Fibroblast of the conjunctiva (primary cell): ENCODE measurements at regions not wholly inside any gene's neighbourhood (a gene's known extent, or its start where the extent isn't known, plus 50 kb on each side); places are given as distances from the start of the nearest gene placed in this dataset.

ENCODE experiments used
- DNase-seq: peaks from one replicate; pipeline ENCODE4 v3.0.0-alpha.2; 2010; ENCODE audit warnings: low read depth

DNA sequence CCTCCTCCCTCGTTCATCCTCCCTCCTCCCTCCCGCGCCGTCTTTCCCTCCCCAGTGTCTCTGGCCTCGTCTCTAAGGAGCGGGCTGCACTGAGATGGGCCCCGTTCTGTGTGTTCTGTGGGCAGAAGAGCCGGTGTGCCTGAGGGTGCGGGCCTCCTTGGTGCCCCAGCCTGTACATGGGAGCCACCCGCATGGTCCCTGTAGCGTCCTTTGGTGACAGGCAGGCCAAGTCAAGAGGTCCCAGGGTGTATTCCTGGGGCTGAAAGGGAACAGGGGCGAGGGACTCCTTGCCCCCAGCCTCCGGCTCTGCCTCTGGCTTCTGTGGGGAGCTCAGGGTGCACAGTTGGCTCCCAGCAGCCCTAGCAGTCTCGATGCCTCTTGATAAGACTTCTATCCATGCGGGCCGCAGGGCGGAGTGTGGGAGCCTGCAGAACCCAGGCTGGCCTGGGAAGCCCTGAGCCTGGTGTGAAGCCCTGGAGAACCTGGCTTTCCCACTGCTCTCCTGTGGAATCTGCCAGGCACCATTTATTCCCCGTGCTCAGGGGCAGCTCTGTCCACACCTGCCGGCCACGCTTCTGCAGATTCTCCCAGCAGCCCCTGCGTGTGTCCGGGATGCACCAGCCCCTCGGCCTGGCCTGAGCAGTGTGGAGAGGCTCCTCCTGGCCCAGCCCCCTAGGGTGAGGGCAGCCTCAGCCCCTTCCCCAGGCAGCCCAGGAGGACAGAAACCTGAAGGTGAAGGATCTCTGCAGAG lies 181.3 kb downstream of the KIF26A start:
- no peak for DNase-seq

GRCh38 chr14:104320611-104321086 lies 182.3 kb downstream of the KIF26A start:
- DNase-seq, result no peak

DNA sequence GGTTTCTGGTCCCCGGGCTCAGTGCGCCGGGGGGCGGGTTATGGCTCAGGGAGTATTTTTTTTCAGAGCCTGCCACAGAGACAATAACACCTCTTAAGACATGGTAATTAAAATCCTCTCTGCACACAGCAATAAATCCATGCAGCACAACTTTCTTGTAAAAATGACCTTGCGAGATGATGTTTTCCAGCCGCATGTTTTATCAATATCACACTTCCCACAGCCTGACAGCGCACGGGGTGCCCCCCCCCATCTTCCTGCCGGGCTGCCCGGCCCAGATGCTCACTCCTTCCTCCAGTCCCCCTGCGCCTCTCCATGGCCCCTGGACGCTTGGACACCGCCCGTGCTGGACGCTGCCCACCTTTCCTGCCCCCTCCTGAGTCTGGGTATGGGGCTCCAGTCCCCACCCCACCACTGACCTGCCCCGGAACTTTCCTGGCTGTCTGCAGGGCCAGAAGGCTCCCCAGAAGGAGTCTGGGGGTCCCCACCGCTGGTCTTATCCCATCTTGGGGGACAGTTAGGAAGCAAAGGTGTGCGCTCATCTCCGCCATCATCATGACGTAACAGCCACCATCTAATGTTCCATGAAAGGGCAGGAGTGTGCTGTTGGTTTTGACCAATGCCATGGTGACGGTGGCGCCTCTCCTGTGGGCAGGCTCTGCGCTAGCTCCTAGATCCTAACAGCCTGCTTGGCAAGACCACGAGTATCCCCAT lies 182.9 kb downstream of the KIF26A start:
- DNase-seq, result no peak

GRCh38 chr14:104321802-104322130 lies 183.4 kb downstream of the KIF26A start:
- no peak for DNase-seq

- DNase-seq, result no peak
Observed at GRCh38 chr14:104322531-104323366, 184.4 kb downstream of the KIF26A start.

GRCh38 chr14:104323551-104324175 lies 185.3 kb downstream of the KIF26A start:
- no peak for DNase-seq

DNA sequence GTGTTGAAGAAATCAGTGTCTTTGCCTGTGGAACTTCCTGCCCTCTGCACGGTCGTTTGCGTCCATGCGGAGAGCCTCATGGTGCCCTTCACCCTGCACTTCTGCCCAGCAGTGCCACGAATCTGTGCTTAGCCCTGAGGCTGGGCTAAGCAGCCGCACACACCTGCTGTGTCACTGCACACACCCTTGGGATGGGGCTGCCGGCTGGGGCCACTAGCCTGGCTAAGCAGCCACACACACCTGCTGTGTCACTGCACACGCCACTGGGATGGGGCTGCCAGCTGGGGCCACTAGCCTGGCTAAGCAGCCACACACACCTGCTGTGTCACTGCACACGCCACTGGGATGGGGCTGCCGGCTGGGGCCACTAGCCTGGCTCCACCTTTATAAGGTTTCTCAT lies 188.5 kb downstream of the KIF26A start:
- no peak for DNase-seq

GRCh38 chr14:104328607-104329006 lies 190.2 kb downstream of the KIF26A start:
- no peak for DNase-seq

GRCh38 chr14:104329793-104330192 lies 191.4 kb downstream of the KIF26A start:
- no peak for DNase-seq

DNA sequence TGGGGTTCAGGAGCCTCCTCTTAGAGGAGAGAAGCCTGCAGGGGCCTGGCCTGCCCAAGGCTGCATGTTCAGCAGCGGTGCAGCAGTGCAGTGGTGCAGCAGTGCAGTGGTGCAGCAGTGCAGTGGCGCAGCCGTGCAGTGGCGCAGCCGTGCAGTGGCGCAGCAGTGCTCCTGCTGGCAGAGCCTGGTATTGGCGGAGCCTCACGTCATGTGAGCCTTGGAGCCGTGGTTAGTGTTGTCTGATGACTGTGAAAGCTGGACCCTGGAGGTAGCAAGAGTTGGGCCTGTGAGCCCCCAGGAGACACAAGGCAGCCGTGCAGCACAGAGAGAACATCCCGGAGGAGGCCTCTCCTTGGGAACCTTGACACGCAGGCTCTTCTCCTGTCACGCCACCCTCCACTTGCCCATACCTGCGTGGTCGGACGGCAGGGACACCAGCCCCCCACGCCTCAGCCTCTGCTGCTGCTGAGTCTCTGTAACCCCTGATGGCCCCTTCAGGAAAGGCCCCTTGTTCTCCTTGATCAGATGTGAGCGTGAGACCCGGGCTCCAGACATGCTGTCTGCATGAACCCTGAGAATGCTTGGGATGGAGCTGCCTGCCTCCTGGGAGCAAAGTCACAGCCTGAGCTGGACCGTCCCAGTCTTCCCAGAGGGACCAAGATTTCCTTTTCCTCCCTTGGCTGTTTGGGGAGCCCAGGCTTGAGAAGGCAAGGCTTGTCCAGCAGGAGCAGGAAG lies 193.7 kb downstream of the KIF26A start:
- no peak for DNase-seq

DNA sequence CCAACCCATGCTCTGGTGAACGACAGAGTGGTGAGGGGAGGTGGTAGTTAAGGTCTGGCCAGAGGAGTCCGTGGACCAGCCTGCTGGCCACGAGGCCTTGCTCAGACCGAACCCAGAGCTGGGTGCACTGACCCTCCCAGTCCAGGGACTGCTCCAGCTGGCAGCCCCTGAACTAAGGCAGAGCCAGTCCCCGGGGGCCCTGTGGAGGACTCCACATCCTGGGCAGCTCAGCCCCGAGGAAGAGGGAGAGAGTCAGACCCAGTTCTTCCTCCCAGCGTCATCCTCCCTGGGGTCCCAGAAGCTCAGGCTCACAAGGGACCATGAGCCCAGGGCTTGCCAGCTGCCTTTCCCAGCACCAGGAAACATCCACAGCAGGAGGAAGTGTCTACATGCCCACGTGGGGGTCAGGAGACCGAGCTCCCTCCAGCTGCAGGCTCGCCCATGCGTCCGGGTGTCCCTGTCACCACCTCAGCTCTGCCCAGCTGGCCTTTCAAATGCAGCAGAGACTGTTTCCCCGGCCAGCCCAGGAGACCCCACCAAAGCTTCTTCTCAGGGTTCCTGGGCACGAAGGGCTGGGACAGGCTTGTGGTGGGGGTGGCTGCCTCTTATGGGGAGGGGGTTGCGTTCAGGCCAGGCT lies 194.4 kb downstream of the KIF26A start:
- DNase-seq, result no peak

DNA sequence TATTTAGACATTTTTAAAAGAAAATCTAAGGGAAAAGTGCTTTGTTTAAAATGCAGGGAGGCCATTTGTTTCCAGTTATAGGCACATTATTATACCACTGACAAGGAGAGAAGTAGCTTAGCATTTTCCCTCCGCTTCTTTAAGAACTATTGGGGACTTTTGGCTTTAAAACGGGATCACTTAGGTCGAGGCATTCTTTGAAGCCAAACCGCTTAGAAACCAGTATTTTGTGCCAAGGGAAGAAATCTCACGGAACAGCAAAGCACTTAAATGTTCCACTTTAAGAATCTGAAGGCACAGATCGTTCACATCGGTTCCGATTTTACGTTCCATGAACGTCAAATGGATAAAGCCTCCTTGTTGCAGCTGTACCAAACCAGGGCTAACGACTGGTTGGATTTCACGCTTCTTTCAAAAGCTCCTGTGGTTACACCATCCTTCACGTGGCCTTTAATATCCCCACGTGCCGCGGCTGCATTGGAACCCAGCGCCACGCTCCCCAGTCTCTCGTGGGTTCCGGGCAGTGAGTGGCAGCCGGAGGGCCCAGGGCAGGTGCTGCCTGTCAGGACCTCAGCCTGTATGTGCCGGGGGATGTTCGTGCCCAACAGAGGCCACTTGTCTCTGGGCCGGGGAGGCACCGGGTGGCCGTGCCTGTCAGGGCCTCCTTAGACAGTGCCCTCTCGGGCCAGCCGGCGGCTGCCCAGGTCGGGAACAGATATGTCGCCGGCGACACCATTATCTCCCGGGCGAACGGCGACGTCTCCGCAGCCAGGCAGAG lies 195.4 kb downstream of the KIF26A start:
- no peak for DNase-seq

GRCh38 chr14:104334424-104335161 lies 196.2 kb downstream of the KIF26A start:
- DNase-seq, result no peak

DNA sequence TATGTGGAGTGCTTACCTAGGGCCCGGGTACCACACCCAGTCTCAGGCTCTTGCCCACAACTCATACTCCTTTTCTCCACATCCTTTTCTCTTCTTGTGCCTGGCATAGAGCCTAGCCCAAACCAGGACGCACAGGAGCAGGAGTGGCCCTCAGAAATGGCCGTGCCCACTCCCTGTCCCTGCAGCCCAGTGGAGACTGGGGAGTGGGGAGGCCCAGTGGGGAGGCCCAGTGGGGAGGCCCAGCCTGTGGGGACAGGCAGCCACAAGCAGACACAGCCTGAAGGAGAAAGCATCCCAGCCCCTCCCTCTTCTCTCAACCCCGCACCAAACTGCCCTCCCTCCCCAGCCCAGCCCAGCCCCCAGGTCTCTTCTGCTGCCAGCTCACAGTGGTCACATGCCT lies 196.8 kb downstream of the KIF26A start:
- no peak for DNase-seq

- DNase-seq, result no peak
Observed at GRCh38 chr14:104335611-104336010, 197.2 kb downstream of the KIF26A start.

GRCh38 chr14:104337351-104337750 lies 199.0 kb downstream of the KIF26A start:
- no peak for DNase-seq

GRCh38 chr14:104339361-104339760 lies 201.0 kb downstream of the KIF26A start:
- DNase-seq, result no peak

DNA sequence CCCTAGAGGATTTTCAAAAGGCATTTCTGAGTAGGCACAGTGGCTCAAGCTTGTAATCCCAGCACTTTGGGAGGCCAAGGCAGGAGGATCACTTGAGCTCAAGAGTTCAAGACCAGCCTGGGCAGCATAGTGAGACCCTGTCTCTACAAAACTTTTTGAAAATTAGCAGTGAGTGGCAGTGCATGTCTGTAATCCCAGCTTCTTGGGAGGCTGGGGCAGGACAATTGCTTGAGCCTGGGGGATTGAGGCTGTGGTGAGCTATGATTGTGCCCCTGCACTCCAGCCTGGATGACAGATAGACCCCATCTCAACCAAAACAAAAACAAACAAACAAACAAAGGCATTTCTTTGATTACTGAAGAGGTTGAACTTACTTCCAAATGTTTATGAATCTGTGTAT lies 201.4 kb downstream of the KIF26A start:
- DNase-seq, result no peak
